ENCODE measurements at regions not wholly inside any gene's neighbourhood (a gene's known extent, or its start where the extent isn't known, plus 50 kb on each side); places are given as distances from the start of the nearest gene placed in this dataset.

- no peak for DNase-seq (ENCODE audit: low read depth in 3 of 3)
Observed at GRCh38 chr7:22676385-22676784, 50.6 kb upstream of the IL6 start.

- no peak for DNase-seq (ENCODE audit: low read depth in 3 of 3)
Observed at GRCh38 chr7:22675917-22676343, 51.1 kb upstream of the IL6 start.

- DNase-seq (ENCODE audit: low read depth in 3 of 3) = no peak
Observed at GRCh38 chr7:22675421-22675820, 51.6 kb upstream of the IL6 start.

GRCh38 chr7:22672846-22673680 is 53.9 kb upstream of the IL6 start:
- DNase-seq (ENCODE audit: low read depth in 3 of 3) = no peak

DNA sequence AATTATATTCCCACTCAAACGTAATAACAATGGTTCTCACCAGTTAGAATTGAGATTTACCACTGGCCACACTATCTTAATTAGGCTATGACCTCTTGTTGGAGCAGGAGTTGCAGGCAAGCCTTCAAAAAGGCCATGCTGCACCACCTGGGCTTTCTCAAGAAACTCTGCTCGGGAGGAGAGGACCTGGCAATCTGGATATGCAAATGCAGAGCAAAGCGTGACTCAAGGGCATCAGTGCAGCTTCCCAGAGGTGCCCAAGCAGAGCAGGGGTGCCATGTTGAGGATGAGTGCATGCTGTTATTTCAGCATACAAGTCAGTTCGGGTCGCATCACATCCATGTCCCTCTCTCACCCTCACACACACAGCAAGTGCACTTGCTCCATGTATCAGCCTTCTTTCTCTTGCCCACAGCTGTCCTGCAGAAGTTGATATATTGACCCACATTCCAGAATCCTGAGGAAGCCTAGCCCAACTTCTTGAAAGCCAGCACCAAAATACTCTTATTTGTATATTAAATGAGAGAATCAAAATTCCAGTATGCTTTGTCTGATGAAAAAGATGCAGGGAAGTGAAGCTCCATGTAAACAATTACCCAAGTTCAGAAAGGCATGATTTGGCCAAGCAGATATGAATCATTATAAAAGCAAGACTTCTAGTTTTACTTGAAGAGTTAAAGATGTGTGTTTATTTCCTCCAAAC is 55.7 kb upstream of the IL6 start:
- DNase-seq (ENCODE audit: low read depth in 3 of 3) = no peak

- no peak for DNase-seq (ENCODE audit: low read depth in 3 of 3)
Observed at GRCh38 chr7:22670422-22670815, 56.6 kb upstream of the IL6 start.

- no peak for DNase-seq (ENCODE audit: low read depth in 3 of 3)
Observed at GRCh38 chr7:22669692-22670421, 57.1 kb upstream of the IL6 start.

DNA sequence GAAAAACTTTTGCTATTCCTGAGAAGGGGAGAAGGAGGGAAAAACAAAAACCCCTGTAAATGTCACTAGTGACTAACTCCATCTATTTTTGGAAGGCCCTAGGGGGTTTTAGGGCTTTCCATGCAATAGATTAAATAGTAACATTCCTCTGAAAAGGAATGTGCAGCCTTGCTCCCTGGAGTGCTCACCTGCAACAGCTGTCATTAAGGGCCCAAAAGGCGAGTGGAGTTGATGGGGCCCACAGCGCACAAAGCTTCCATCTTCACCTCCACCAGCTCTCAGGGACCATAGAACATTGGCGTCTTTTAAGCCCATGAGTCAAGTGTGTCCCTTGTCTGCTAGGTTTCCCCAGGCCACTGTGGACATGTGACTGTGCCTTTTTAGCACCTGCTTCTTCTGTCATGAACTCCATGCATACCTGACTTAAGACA is 58.0 kb upstream of the IL6 start:
- DNase-seq (ENCODE audit: low read depth in 3 of 3) = no peak

DNA sequence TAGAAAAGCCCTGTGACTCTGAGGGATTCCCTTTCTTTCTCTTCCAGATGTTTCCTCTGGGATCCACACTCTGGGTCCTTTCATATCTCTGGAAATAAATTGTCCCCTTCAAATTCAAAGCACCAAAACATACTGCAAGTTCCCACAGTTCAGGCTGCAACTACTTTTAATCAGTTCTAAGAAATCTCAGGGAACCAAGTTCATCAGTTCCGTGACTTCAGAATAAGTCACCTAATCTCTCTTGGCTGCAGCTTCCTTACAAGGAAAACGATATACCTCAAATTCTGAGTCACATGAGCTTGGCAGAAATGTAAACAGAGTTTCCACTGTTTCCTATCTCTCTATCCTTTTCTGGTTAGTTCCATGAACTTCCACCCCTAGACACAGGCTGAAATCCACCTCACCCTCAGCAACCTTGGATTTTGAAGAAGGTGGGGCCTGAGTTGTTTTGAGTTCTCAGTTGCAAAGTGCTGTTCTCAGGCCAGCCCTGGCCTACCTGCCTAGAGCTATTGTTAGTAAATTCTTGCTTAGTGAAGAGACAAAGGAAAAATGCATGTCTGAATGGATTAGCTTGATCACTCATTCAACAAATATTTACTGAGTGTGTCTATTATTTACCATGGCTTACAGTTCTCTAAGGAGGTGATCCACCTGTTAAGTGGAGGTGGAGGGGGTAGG is 59.3 kb upstream of the IL6 start:
- no peak for DNase-seq (ENCODE audit: low read depth in 3 of 3)

- no peak for DNase-seq (ENCODE audit: low read depth in 3 of 3)
Observed at GRCh38 chr7:22667187-22667561, 59.8 kb upstream of the IL6 start.

DNA sequence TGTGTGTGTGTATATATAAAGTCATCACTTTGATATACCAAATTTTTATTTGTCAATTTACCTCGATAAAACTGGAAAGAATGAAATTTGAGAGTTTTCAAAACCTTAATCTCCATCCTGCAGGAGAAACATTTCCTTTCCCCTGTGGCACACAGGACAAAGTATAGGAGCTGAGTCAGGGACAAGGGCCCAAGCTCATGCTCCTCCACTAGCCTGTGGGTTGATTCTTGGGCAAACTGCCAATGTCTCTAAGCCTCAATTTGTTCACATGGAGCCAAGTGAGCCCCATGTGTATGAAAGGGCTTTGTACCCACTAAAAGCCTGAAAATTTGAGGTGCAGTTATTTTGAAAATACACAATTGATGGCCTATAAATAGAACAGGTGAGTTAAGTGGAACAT is 60.3 kb upstream of the IL6 start:
- no peak for DNase-seq (ENCODE audit: low read depth in 3 of 3)

DNA sequence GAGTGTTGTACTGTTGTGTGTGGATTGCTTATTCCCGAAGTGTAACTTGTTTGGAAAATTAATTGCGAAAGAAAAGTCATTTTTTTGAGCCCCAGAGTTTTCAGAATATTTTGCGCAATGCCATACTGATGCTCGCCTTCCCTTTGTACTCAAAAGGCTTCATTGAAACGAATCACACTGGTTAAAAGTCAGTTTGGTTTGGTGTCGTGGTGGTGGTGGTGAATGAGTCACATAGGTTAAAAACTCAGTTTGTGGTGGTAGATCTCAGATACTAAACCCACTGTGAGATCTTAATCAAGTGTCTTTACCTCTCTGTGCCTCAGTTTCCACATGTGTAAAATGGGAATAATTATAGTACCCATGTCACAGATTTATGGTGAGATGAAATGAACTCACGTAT is 61.1 kb upstream of the IL6 start:
- no peak for DNase-seq (ENCODE audit: low read depth in 3 of 3)

GRCh38 chr7:22664988-22665798 is 61.8 kb upstream of the IL6 start:
- no peak for DNase-seq (ENCODE audit: low read depth in 3 of 3)

DNA sequence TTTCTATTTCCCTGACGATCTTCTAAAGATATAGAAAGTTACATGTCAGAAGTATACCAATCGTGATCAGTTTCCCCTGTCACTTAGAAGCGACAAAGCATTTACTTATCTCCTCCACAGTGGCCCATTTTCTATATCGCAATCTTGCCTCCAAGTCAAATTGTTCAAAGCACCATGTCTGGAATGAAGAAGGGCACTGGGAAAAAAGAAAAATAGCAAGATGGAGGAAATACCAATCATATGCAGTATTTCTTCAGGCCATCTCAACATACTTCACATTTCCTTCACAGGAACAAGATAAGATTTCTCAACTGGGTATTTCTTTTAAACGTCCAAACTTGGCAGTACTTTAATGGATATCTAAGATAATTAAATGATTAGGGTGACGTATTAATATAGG is 63.3 kb upstream of the IL6 start:
- no peak for DNase-seq (ENCODE audit: low read depth in 3 of 3)

DNA sequence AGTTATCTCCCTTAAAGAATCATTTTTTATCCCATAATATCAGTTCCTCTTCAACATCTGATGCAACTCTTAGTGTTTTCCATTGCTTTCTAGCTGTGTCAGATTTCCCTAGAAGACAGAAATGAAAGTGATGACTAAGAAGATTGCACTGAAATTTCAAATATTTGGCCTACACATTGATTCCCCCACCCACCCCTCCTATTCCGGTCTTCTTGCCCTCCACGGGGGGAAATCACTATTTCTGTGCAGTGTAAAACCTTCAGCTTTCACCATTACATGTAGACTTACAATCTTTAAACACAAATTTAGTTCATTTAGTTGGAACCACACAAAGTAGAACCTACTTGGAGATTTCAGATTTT is 63.7 kb upstream of the IL6 start:
- no peak for DNase-seq (ENCODE audit: low read depth in 3 of 3)

- no peak for DNase-seq (ENCODE audit: low read depth in 3 of 3)
Observed at GRCh38 chr7:22662556-22663356, 64.2 kb upstream of the IL6 start.

DNA sequence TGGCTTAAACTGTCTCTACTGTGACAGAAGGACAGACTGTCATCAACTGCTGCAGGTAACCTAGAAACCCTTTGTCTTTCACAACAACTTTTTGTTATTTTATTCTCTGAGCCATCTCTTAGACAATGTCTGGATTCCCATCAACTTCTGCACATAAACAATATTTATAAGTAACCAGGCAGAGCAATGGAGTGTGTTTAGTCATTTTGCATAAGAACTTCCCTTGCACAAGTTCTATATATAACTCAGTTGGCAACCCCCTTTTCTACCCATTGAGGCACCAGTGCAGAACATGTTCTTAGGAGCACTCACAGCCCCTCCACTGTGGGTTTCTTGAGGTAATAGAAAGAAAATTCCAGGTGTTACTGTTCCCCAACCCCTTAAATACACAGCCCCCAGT is 65.0 kb upstream of the IL6 start:
- no peak for DNase-seq (ENCODE audit: low read depth in 3 of 3)

DNA sequence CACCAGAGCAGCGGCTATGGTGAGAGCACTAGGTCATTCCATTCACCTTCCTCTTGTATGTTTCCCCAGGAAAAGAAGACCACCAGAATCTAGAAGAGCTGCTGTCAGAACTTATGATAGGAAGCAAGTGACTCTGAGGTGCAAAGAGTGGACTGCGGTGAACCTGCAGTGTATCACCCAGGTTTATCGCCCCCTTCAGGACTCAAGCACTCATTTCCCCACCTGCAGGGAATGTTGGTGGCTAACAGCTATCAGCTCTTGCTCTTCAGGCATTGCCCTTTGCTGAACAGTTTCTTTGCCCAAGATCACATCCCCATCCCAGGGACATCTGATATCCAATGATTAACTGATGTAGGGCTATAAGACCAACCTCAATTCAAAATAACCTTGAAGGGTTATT is 66.3 kb upstream of the IL6 start:
- no peak for DNase-seq (ENCODE audit: low read depth in 3 of 3)

DNA sequence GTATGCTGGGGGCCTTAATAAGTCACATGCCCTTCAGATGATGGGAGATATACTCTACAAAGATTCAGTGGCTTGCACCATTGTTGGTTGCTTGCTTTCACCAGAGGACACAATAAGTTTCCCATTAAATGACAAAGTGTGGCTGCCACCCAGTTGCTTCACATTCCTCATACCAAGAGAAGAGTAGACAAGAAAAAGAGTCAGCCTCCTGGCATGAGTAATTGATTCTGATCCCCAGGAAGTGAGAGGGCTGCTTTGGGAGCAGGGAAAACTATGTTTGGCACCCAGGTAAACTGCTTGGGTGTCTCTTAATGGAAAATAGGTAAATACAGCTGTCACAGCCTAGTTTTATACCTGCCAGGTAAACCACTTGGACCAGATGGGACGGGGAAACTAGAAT is 66.7 kb upstream of the IL6 start:
- DNase-seq (ENCODE audit: low read depth in 3 of 3) = no peak

- no peak for DNase-seq (ENCODE audit: low read depth in 3 of 3)
Observed at GRCh38 chr7:22659741-22660140, 67.3 kb upstream of the IL6 start.

DNA sequence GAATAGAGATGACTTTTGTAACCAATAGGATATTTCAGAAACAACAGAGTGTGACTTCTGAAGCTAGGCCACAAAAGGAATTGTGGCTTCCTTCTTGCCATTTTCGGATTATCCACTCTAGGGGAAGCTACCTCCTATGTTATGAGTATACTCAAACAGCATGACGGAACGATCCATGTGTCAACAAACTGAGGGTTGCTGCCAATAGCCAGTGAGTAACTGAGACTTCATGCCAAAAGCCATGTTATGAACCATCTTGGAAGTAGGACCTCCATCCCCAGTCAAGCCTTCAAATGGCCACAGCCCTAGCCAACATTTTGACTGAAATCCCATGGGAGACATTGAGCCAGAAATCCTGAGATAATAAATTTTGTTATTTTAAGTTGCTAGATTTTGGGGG is 69.0 kb upstream of the IL6 start:
- no peak for DNase-seq (ENCODE audit: low read depth in 3 of 3)
